Chondrocyte (in vitro differentiated cells): ENCODE measurements at regions not wholly inside any gene's neighbourhood (a gene's known extent, or its start where the extent isn't known, plus 50 kb on each side); places are given as distances from the start of the nearest gene placed in this dataset.

ENCODE experiments used
- DNase-seq: peaks from one replicate; pipeline ENCODE4 v3.0.0; 2021; ENCODE audit warnings: mixed read lengths, low spot score
- H3K27ac Mint-ChIP-seq: one replicate; pipeline ENCODE4 v1.8.0; 2021; ENCODE audit warnings: mild to moderate bottlenecking, moderate library complexity, mixed read lengths; ENCODE audit not compliant: unreplicated experiment
- H3K27me3 Mint-ChIP-seq: 2 replicates; pipeline ENCODE4 v1.8.0; 2021; ENCODE audit warnings: low read depth, mixed read lengths
- H3K36me3 Mint-ChIP-seq: 2 replicates; pipeline ENCODE4 v1.8.0; 2021; ENCODE audit warnings: low read depth, mixed read lengths
- H3K4me1 Mint-ChIP-seq: 2 replicates; pipeline ENCODE4 v1.8.0; 2021; ENCODE audit warnings: low read depth, mild to moderate bottlenecking, mixed read lengths
- H3K4me3 Mint-ChIP-seq: one replicate; pipeline ENCODE4 v1.8.0; 2021; ENCODE audit warnings: mild to moderate bottlenecking, moderate library complexity, mixed read lengths; ENCODE audit not compliant: unreplicated experiment
- H3K9me3 Mint-ChIP-seq: 2 replicates; pipeline ENCODE4 v1.8.0; 2021; ENCODE audit warnings: low read depth, mixed read lengths
- CTCF ChIP-seq: fragments of 200-600 bp; sonication (generic); IDR thresholded peaks from 2 replicates; pipeline ENCODE4 v1.5.0; 2021; ENCODE audit warnings: antibody characterized with exemption, mild to moderate bottlenecking, moderate library complexity

GRCh38 chr4:60327651-60328050 is 872.5 kb upstream of the ADGRL3 start:
- no peak overlapping the region for H3K4me3 Mint-ChIP-seq

GRCh38 chr4:60344908-60345307 is 855.2 kb upstream of the ADGRL3 start:
- no peak for TF ChIP-seq CTCF
- Mint-ChIP-seq H3K4me1 (peaks cover 6% of the 10 kb centered on the region), H3K9me3 (no peaks in the 10 kb centered on the region), H3K27me3 (peaks cover 12% of the 10 kb centered on the region), H3K4me3 (no peak overlapping the region), H3K36me3 (no peaks in the 10 kb centered on the region), H3K27ac (no peak overlapping the region)
- DNase-seq = no peak

More at GRCh38 chr4:60327651-60328050, 872.5 kb upstream of the ADGRL3 start:
- Mint-ChIP-seq H3K27me3 (peaks cover 3% of the 10 kb centered on the region), H3K27ac (peak overlapping the region; percentile 36), H3K4me1 (peaks cover 17% of the 10 kb centered on the region), H3K36me3 (no peaks in the 10 kb centered on the region), H3K9me3 (no peaks in the 10 kb centered on the region)
- DNase-seq = no peak
- no peak for TF ChIP-seq CTCF

- H3K27ac Mint-ChIP-seq = no peak overlapping the region
- peaks cover 12% of the 10 kb centered on the region for H3K27me3 Mint-ChIP-seq
- no peaks in the 10 kb centered on the region for H3K9me3 Mint-ChIP-seq
- DNase-seq = no peak
- no peaks in the 10 kb centered on the region for H3K36me3 Mint-ChIP-seq
- H3K4me3 Mint-ChIP-seq = no peak overlapping the region
- H3K4me1 Mint-ChIP-seq = peaks cover 6% of the 10 kb centered on the region
- no peak for TF ChIP-seq CTCF
These were observed 854.7 kb upstream of the ADGRL3 start for GRCh38 chr4:60345392-60345791.

- H3K36me3 Mint-ChIP-seq = peaks cover 3% of the 10 kb centered on the region
- no peak overlapping the region for H3K4me3 Mint-ChIP-seq
- peaks cover 14% of the 10 kb centered on the region for H3K9me3 Mint-ChIP-seq
- H3K4me1 Mint-ChIP-seq = no peaks in the 10 kb centered on the region
- DNase-seq = no peak
- H3K27me3 Mint-ChIP-seq = peaks cover 6% of the 10 kb centered on the region
- H3K27ac Mint-ChIP-seq = no peak overlapping the region
- no peak for TF ChIP-seq CTCF
These were observed 840.3 kb upstream of the ADGRL3 start for GRCh38 chr4:60359746-60360367.

GRCh38 chr4:60365176-60365575 is 835.0 kb upstream of the ADGRL3 start:
- Mint-ChIP-seq H3K4me3 (no peak overlapping the region), H3K27me3 (peaks cover 15% of the 10 kb centered on the region), H3K36me3 (no peaks in the 10 kb centered on the region), H3K9me3 (peaks cover 2% of the 10 kb centered on the region), H3K4me1 (no peaks in the 10 kb centered on the region), H3K27ac (no peak overlapping the region)
- TF ChIP-seq CTCF = no peak
- no peak for DNase-seq
